CD1c-positive myeloid dendritic cell (primary cell): ENCODE measurements at regions not wholly inside any gene's neighbourhood (a gene's known extent, or its start where the extent isn't known, plus 50 kb on each side); places are given as distances from the start of the nearest gene placed in this dataset.
A peak's percentile ranks its signal among the peaks of the same experiment; 100 is the strongest.

ENCODE experiments used
- DNase-seq: peaks from one replicate; pipeline ENCODE4 v3.0.0-alpha.2; 2016; ENCODE audit errors: extremely low spot score

GRCh38 chr10:118537623-118538022 lies 57.8 kb downstream of the PRLHR start:
- no peak for DNase-seq

DNA sequence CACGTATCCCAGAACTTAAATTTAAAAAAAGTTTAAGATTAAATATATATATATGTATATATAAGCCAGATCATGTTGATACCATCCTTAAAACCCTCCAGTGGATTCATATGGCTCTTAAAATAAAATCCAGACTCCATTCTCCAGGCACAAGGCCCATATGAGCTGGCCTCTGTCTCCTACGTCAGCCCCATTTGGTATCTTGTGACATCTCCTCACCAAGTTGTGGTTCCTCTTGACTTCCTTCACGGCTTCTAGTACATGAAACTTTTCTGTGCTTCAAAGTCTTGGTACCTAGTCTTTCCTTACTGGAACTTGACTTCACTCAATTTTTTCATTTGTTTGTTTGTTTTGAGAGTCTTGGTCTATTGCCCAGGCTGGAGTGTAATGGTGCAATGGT lies 61.3 kb downstream of the PRLHR start:
- no peak for DNase-seq

DNA sequence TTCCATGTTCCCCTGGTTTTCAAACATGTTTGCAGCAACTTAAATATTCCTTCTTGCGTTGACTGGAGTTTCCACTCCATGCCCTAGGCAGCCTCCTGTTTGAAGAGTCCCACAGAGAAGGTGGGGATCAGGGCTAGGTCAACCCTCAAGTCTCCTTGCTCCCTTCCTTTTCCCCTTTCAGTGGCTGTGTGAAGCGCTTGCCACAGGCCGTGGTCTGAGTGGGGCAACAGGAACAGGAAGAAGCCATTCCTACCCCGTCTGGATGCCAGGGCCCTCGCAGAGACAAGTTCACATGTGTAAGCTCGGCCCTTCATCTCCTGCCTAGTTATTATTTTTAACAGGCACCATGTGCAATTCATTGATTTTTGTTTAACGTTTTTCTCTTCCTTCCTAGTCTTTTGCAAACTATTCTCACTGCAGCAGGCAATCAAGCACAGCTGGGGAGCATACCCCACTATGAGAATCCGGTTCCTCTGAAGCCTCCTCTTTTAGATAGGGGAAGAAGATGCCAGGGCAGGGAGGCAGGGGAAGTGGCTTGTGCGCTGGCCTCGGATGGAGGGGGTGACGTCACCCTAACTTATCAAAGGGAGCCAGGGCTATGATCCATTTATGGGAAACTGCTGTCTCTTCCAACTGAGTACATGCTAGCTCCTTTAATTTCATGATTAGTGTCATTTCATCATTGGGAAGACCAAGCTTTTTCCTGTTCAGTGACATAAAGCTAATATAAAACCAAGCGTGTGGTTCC lies 64.2 kb downstream of the PRLHR start:
- peak; percentile 49 for DNase-seq

DNA sequence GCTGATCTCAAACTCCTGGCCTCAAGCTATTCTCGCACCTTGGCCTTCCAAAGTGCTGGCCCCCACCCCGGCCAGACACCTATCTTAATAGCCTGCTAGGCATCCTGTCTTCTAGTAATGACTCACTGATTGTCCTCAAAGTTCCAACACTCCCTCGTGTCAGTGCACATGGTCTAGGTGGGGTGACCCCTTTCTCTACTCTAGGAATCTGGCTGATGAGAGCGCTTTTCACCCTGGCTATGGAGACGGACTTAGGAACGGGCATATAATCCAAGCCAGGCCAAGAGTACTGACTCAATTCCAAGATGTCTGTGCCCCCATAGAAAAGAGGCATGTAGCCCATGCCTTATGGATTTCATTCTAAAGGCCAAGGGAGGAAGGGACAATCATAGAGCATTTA lies 67.0 kb downstream of the PRLHR start:
- no peak for DNase-seq

DNA sequence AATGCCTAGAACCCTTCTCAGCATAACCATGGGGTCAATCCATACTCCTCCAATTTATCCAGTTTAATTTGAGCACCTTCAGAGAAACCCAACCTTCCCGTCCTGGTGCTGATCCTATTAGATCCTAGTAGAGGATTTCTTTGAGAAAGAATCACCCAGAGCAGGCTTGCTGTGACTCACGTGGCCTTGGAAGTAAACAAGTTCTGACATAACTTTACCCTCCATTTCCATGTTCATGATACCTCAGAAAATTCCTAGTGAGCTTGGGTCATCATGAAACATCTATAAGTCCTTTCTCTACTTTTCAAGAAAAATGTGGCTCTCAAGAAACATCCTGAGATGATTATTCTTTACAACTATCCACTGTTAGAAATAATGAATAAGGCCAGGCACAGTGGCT lies 71.7 kb downstream of the PRLHR start:
- DNase-seq: no peak

DNA sequence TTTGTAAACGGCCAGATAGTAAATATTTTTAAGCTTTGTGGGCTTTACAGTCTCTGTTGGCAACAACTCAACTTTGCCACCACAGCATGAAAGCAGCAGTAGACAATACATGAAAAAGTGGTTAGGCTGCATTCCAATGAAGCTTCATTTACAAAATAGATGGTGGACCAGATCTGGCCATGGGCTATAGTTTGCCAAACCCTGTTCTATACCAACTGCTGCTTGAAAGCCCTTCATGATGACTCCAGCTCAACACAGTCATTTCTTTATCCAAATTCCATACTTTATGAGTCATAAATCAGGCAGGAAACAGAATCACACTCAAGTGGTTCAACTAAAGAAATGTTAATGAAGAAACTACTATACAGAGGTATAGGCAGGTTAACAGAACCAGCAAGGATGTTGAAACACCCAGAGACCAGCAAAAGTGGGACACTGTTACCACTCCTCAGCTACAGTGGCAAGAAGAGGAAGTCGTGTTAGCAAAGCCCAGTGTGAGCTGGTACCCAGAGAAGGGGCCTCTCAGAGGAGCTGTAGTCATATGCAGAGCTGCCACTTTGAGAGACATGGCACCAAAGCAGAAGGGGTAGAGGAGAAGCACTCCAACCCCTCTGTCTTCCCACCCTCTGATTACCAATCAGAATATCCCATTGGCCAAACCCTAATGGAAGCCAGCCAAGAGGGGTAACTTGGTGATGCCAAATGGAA lies 72.5 kb downstream of the PRLHR start:
- DNase-seq: no peak

GRCh38 chr10:118521415-118522117 lies 73.9 kb downstream of the PRLHR start:
- DNase-seq: no peak

DNA sequence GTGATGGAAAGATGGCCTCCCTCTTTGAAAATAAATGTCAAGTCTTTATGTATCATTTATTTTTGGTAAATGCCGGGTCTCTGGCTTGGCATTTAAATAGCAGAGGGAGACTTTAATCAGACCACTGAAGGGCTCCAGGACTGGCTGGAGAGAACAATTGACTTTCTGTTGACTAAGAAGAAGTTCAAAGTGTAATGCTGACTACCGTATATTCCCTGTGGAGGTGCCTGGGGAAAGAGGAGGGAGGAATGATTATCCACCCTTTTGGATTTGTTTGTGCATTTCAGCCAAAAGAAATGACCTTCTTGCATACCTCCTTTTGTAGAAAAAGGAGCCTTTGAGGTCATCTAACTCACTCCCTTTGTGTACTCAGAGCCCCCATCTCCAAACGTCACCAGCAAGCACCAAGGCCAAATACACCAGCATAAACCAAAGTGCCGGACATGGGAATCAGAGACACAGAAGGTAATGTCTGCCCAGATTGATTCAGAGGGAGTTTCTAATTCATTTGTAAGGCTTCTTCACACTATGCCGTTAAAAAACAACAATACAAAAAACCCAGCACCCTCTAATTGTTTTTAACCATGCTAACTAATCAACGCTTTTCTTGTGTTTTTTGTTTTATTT lies 75.2 kb downstream of the PRLHR start:
- no peak for DNase-seq

DNA sequence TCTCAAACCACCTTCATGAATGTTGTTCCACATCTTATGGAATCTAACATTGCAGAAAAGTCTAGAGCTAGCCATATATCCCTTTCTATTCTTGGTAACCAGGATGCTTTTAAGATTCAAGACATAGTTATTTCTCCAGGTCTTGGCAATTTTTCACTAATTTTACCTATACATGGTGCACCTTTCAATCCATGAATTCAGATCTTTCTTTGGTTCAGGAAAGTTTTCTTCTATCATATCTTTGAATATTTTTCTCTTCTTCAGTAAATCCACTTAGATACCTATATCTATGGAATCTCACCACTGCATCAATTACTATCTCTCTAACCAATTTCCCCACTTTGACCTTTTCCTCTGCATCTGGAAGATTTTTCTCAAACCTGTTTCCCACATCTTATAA lies 77.4 kb downstream of the PRLHR start:
- DNase-seq: no peak

DNA sequence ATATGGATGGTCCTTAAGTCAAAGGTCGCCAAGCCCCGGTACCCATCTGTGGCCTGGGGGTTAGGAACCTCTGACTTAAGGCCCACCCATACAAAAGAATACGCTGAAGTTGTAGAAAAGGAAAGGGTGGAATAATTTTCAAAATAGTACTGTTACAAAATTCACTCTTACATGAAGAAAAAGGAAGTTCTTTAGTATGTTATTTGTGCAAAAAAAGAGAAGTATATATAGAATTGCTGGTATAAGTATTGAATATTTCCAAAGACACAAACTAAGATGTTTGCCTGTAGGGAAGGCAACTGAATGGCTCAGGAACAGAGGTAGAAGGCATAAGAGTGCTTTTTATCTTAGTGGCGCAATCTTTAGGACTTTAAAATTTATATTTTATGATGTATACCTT lies 78.7 kb downstream of the PRLHR start:
- DNase-seq: peak; percentile 8

DNA sequence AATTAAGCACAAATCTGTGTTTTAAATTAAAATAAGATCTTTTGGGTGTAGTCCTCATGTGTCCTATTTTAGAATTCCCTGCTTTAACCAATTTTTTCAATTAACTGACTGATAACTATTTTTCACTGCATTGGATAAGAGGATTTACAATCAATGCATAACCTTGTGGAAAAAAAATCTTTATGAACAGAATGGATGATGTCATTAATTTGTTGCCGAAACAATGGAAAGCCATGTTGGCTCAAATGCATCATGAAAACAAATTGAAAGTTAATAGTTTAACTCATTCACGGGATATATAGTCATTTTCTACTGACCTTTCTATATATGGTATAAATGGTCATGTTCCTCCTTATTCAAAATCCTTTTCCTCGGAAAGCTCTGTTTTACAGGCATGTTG lies 82.3 kb downstream of the PRLHR start:
- no peak for DNase-seq

GRCh38 chr10:118511711-118512110 lies 83.7 kb downstream of the PRLHR start:
- peak; percentile 38 for DNase-seq

GRCh38 chr10:118508863-118509262 lies 86.6 kb downstream of the PRLHR start:
- no peak for DNase-seq

- DNase-seq: no peak
Observed at GRCh38 chr10:118508355-118508754, 87.1 kb downstream of the PRLHR start.

GRCh38 chr10:118506671-118507590 lies 88.5 kb downstream of the PRLHR start:
- no peak for DNase-seq

DNA sequence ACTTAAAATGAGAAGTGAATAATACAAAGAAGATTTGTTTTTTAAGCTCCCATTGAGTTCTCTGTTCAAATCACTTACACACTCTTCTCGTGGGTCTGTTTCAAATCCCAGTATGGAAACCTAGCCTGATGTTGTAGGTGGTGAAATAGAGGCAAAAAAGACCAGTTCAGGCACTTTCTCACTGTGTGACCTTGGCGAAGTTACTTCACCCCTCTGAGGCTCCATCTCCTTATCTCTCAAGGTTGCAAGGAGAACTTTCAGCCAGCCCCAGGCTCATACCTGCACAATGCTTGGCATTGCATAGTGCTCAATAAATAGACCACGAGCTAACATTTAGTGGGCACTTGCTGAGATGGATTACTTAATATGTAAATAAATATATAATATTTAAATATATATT lies 90.1 kb downstream of the PRLHR start:
- no peak for DNase-seq

- peak; percentile 29 for DNase-seq
Observed at GRCh38 chr10:118504467-118505205, 90.8 kb downstream of the PRLHR start.

GRCh38 chr10:118504044-118504443 lies 91.4 kb downstream of the PRLHR start:
- no peak for DNase-seq

GRCh38 chr10:118503192-118503591 lies 92.3 kb downstream of the PRLHR start:
- DNase-seq: no peak

DNA sequence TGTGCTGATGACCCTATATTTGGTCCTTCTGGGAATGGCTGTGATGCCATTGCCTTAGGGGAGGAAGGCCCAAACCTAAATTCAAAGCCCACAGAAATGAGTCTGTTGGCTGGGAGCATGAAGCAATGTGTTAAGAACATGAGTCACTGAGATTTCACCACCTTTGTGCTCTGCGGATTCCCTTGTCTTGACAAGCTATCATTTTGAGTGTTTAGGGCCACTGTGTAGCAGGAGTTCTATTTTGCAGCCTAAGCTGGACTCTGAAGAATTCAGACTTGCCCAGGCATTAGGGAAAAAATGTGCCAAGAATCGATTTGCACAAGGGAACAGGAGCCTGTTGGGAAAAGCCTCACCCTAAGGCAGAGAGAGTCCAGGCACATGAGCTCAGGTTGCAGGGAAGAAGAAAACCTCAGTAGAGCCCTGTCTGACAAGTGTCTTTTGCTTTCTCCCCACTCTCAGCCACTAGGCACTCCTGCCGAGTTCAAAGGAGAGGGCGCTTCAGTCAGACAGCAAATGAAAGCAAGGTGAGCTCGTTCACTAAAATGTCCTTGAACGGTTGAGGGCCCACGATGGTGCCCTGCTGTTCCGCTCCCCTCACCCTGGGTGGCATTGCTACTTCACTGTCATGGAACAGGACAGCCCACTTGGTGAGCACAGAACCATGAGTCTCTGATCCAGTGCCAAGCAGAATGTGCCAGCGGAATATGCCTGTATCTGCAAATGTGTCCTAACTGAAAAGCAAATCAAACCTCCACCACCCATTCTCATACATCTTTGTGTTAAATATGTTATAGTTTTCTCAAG lies 93.6 kb downstream of the PRLHR start:
- peak; percentile 25 for DNase-seq
